ENCODE measurements at regions not wholly inside any gene's neighbourhood (a gene's known extent, or its start where the extent isn't known, plus 50 kb on each side); places are given as distances from the start of the nearest gene placed in this dataset.

DNA sequence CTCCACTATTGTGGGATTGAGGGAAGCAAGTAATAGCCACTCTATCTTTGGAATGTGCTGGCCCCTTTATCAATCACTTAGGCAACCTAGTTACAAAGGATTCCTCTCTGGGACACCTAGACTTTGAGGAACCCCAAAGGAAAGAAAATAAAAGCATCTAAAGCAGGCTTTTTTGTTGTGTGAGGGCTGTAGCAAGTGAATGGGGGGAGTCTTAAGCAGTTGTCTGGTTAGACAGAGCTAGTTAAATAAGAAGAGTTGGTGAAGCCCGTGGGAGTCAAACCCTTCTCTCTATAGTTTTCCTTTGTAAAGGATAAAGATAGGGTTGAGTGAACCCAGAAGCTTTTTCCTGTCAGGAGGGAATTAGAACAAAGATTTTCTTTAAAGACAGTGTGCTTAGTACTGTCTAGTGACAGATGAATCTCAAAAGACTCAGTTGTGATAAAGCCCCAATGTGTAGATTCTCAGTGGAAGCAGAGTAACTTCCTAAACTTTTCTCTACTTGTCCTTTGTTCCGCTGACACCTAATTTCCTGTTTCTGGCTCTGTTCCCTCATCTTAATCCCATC is 63.3 kb downstream of the HDGFL1 start:
- TF ChIP-seq ZNF23 (tag by site-specific recombination; IDR thresholded peaks at IDR 0.05; ENCODE audit: borderline replicate concordance) (no peak), ZNF629 (tag by site-specific recombination; IDR thresholded peaks at IDR 0.05) (no peak)
